GM23248 (cell line): ENCODE measurements at regions not wholly inside any gene's neighbourhood (a gene's known extent, or its start where the extent isn't known, plus 50 kb on each side); places are given as distances from the start of the nearest gene placed in this dataset.

Experiments
- EZH2 ChIP-seq: fragments of 200-600 bp; sonication (generic); IDR thresholded peaks from 2 replicates; pipeline ENCODE4 v1.6.1; 2018; ENCODE audit warnings: antibody characterized with exemption, mild to moderate bottlenecking; ENCODE audit not compliant: insufficient read depth, poor library complexity, severe bottlenecking
- EZH2phosphoT487 ChIP-seq: fragments of 200-600 bp; sonication (generic); IDR thresholded peaks from 2 replicates; pipeline ENCODE4 v1.6.1; 2018; ENCODE audit warnings: antibody characterized with exemption, moderate library complexity, mild to moderate bottlenecking, low read depth; ENCODE audit not compliant: insufficient read depth

DNA sequence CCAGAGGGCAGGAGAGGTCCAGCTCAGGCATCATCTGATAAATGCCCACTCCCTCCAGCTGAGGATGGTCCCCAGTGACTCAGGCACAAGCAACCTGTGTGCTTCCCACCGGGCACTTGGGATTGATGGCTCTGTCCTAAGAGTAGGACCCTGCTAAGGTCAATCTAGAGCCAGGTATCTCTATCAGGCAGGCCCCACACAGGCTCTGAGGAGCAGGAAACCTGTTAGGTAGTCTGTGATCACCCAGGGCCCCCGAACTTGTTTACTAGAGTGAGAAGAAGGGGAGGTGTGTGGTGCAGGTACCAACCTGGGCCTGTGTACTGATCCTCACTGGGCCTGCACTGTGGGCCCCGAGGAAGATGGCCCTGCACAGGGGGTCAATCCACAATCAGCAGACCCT is 119.6 kb upstream of the FSTL4 start:
- no peak for TF ChIP-seq EZH2phosphoT487
- TF ChIP-seq EZH2: no peak
